ENCODE measurements at regions not wholly inside any gene's neighbourhood (a gene's known extent, or its start where the extent isn't known, plus 50 kb on each side); places are given as distances from the start of the nearest gene placed in this dataset.

GRCh38 chr3:105042586-105042985 lies 324.1 kb upstream of the ALCAM start:
- DNase-seq (ENCODE audit: low read depth in 1 of 2, low spot score in 1 of 2): no peak
- TF ChIP-seq POLR2AphosphoS5 (IDR thresholded peaks at IDR 0.05; ENCODE audit: low read depth): no peak
- TF ChIP-seq REST (IDR thresholded peaks at IDR 0.05; ENCODE audit: insufficient replicate concordance, low read depth): no peak
- no peak for TF ChIP-seq CTCF (IDR thresholded peaks at IDR 0.05; ENCODE audit: insufficient read depth, low read length)
- TF ChIP-seq SPI1 (IDR thresholded peaks at IDR 0.05; ENCODE audit: borderline replicate concordance, low read depth): no peak
- TF ChIP-seq GABPA (IDR thresholded peaks at IDR 0.05; ENCODE audit: low read depth): no peak
- H3K27me3 ChIP-seq (ENCODE audit: insufficient read depth, poor library complexity, severe bottlenecking): no peaks in the 10 kb centered on the region
- H3K4me3 ChIP-seq (replicated peaks; ENCODE audit: insufficient read depth, low read length): no peak overlapping the region
- no peak overlapping the region for H3K27ac ChIP-seq (replicated peaks)

- H3K27me3 ChIP-seq (ENCODE audit: insufficient read depth, poor library complexity, severe bottlenecking): no peaks in the 10 kb centered on the region
- H3K4me3 ChIP-seq (replicated peaks; ENCODE audit: insufficient read depth, low read length): no peak overlapping the region
- H3K27ac ChIP-seq (replicated peaks): no peak overlapping the region
- DNase-seq (ENCODE audit: low read depth in 1 of 2, low spot score in 1 of 2): no peak
- TF ChIP-seq REST (IDR thresholded peaks at IDR 0.05; ENCODE audit: insufficient replicate concordance, low read depth) (no peak), GABPA (IDR thresholded peaks at IDR 0.05; ENCODE audit: low read depth) (no peak), SPI1 (IDR thresholded peaks at IDR 0.05; ENCODE audit: borderline replicate concordance, low read depth) (no peak), CTCF (IDR thresholded peaks at IDR 0.05; ENCODE audit: insufficient read depth, low read length) (no peak), POLR2AphosphoS5 (IDR thresholded peaks at IDR 0.05; ENCODE audit: low read depth) (no peak)
These were observed 315.6 kb upstream of the ALCAM start for GRCh38 chr3:105051111-105051510.

GRCh38 chr3:105051972-105052371 lies 314.7 kb upstream of the ALCAM start:
- TF ChIP-seq POLR2AphosphoS5 (IDR thresholded peaks at IDR 0.05; ENCODE audit: low read depth) (no peak), GABPA (IDR thresholded peaks at IDR 0.05; ENCODE audit: low read depth) (no peak)
- Histone ChIP-seq H3K27me3 (ENCODE audit: insufficient read depth, poor library complexity, severe bottlenecking) (no peaks in the 10 kb centered on the region), H3K27ac (replicated peaks) (no peak overlapping the region), H3K4me3 (replicated peaks; ENCODE audit: insufficient read depth, low read length) (no peak overlapping the region)
- no peak for DNase-seq (ENCODE audit: low read depth in 1 of 2, low spot score in 1 of 2)

GRCh38 chr3:105062853-105063252 lies 303.9 kb upstream of the ALCAM start:
- no peak overlapping the region for H3K4me3 ChIP-seq (replicated peaks; ENCODE audit: insufficient read depth, low read length)
- H3K27ac ChIP-seq (replicated peaks): no peak overlapping the region
- DNase-seq (ENCODE audit: low read depth in 1 of 2, low spot score in 1 of 2): no peak
- no peaks in the 10 kb centered on the region for H3K27me3 ChIP-seq (ENCODE audit: insufficient read depth, poor library complexity, severe bottlenecking)
- TF ChIP-seq SPI1 (IDR thresholded peaks at IDR 0.05; ENCODE audit: borderline replicate concordance, low read depth): no peak
- no peak for TF ChIP-seq POLR2AphosphoS5 (IDR thresholded peaks at IDR 0.05; ENCODE audit: low read depth)
- no peak for TF ChIP-seq REST (IDR thresholded peaks at IDR 0.05; ENCODE audit: insufficient replicate concordance, low read depth)
- TF ChIP-seq CTCF (IDR thresholded peaks at IDR 0.05; ENCODE audit: insufficient read depth, low read length): no peak
- no peak for TF ChIP-seq GABPA (IDR thresholded peaks at IDR 0.05; ENCODE audit: low read depth)

Measured in HL-60 (cell line).